ENCODE measurements at regions not wholly inside any gene's neighbourhood (a gene's known extent, or its start where the extent isn't known, plus 50 kb on each side); places are given as distances from the start of the nearest gene placed in this dataset.

GRCh38 chr13:61052175-61052574, 363.5 kb downstream of the PCDH20 start:
- intact Hi-C loops (cut with micrococcal nuclease): no loop called here
- POLR2A ChIA-PET: no interaction called here

GRCh38 chr13:61045251-61045650, 370.4 kb downstream of the PCDH20 start:
- TF ChIP-seq, protein P1, sequence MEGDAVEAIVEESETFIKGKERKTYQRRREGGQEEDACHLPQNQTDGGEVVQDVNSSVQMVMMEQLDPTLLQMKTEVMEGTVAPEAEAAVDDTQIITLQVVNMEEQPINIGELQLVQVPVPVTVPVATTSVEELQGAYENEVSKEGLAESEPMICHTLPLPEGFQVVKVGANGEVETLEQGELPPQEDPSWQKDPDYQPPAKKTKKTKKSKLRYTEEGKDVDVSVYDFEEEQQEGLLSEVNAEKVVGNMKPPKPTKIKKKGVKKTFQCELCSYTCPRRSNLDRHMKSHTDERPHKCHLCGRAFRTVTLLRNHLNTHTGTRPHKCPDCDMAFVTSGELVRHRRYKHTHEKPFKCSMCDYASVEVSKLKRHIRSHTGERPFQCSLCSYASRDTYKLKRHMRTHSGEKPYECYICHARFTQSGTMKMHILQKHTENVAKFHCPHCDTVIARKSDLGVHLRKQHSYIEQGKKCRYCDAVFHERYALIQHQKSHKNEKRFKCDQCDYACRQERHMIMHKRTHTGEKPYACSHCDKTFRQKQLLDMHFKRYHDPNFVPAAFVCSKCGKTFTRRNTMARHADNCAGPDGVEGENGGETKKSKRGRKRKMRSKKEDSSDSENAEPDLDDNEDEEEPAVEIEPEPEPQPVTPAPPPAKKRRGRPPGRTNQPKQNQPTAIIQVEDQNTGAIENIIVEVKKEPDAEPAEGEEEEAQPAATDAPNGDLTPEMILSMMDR (IDR thresholded peaks at IDR 0.05): no peak
- ChIA-PET POLR2A (no interaction called here), CTCF (no interaction called here)
- no peak overlapping the region for H3K27ac Mint-ChIP-seq
- intact Hi-C loops (cut with micrococcal nuclease): no loop called here
- H3K4me3 Mint-ChIP-seq: no peak overlapping the region
- H3K36me3 Mint-ChIP-seq (ENCODE audit: low read depth): no peaks in the 10 kb centered on the region
- no peak for DNase-seq
- no peaks in the 10 kb centered on the region for H3K27me3 Mint-ChIP-seq
- no peaks in the 10 kb centered on the region for H3K4me1 Mint-ChIP-seq (ENCODE audit: low read depth)
- no peak for ATAC-seq
- H3K9me3 Mint-ChIP-seq: peaks cover 1% of the 10 kb centered on the region

More at GRCh38 chr13:61052175-61052574, 363.5 kb downstream of the PCDH20 start:
- Mint-ChIP-seq H3K4me1 (ENCODE audit: low read depth) (no peaks in the 10 kb centered on the region), H3K4me3 (no peak overlapping the region), H3K27ac (no peak overlapping the region), H3K27me3 (no peaks in the 10 kb centered on the region), H3K9me3 (peaks cover 1% of the 10 kb centered on the region), H3K36me3 (ENCODE audit: low read depth) (no peaks in the 10 kb centered on the region)
- TF ChIP-seq, protein P1 (IDR thresholded peaks at IDR 0.05): no peak
- CTCF ChIA-PET: no interaction called here
- ATAC-seq (no peak), DNase-seq (no peak)

GRCh38 chr13:61040181-61040580, 375.5 kb downstream of the PCDH20 start:
- ChIA-PET CTCF (no interaction called here), POLR2A (no interaction called here)
- TF ChIP-seq, protein P1 (IDR thresholded peaks at IDR 0.05): no peak
- no peaks in the 10 kb centered on the region for H3K36me3 Mint-ChIP-seq (ENCODE audit: low read depth)
- H3K9me3 Mint-ChIP-seq: peaks cover 3% of the 10 kb centered on the region
- ATAC-seq (no peak), DNase-seq (no peak)
- intact Hi-C loops (cut with micrococcal nuclease): no loop called here
- H3K27me3 Mint-ChIP-seq: no peaks in the 10 kb centered on the region
- no peak overlapping the region for H3K4me3 Mint-ChIP-seq
- no peaks in the 10 kb centered on the region for H3K4me1 Mint-ChIP-seq (ENCODE audit: low read depth)
- no peak overlapping the region for H3K27ac Mint-ChIP-seq

DNA sequence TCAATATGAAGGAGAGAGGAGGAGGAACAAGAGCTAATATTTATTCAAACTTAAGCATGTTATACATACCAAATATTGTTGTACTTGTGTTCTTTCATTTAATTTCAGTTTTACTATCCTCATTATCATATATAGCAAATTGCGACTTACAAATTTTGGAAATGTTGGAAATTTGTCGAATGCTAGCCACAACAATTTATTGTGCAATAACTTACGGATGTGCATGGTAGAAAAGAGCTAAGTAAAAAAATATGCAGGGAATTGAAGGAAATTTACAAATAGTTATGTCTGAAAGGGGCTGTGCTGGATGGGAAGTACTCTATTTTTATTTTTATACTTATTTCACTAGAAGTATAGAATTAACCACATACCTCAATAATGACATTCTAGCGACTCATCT, 376.3 kb downstream of the PCDH20 start:
- Mint-ChIP-seq H3K27ac (no peak overlapping the region), H3K36me3 (ENCODE audit: low read depth) (no peaks in the 10 kb centered on the region), H3K4me1 (ENCODE audit: low read depth) (no peaks in the 10 kb centered on the region), H3K4me3 (no peak overlapping the region), H3K27me3 (no peaks in the 10 kb centered on the region), H3K9me3 (peaks cover 3% of the 10 kb centered on the region)
- POLR2A ChIA-PET: no interaction called here
- CTCF ChIA-PET: no interaction called here
- TF ChIP-seq, protein P1 (IDR thresholded peaks at IDR 0.05): no peak
- intact Hi-C loops (cut with micrococcal nuclease): no loop called here
- DNase-seq: no peak
- no peak for ATAC-seq

DNA sequence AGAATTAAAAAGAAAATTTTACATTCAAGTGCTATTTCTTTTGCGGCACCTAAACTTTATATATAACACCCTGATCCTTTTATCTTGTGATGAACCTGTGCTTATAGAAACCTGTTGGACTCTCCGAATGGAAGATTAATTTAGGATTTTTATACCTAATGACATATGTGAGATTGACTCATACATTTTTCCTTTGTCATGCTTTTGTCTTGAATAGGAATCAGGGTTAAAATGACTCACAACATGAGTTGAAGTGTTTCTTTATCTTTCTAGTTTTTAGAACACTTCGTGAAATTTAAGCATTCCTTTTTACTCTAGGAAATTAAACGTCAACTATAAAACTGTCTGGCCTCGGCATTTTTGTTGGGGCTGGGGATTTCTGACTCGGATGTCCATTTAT, 378.9 kb downstream of the PCDH20 start:
- no peak for ATAC-seq

More for the DNA sequence above, 378.9 kb downstream of the PCDH20 start:
- H3K4me3 Mint-ChIP-seq: no peak overlapping the region
- H3K4me1 Mint-ChIP-seq (ENCODE audit: low read depth): no peaks in the 10 kb centered on the region
- H3K9me3 Mint-ChIP-seq: peaks cover 9% of the 10 kb centered on the region
- TF ChIP-seq, protein P1 (IDR thresholded peaks at IDR 0.05): no peak
- ChIA-PET CTCF (no interaction called here), POLR2A (no interaction called here)
- no peak for DNase-seq
- H3K27me3 Mint-ChIP-seq: no peaks in the 10 kb centered on the region
- H3K36me3 Mint-ChIP-seq (ENCODE audit: low read depth): no peaks in the 10 kb centered on the region
- no peak overlapping the region for H3K27ac Mint-ChIP-seq
- intact Hi-C loops (cut with micrococcal nuclease): no loop called here
